Epithelial cell of esophagus (primary cell): ENCODE measurements at regions not wholly inside any gene's neighbourhood (a gene's known extent, or its start where the extent isn't known, plus 50 kb on each side); places are given as distances from the start of the nearest gene placed in this dataset.

Experiments used
- DNase-seq: peaks from one replicate; pipeline ENCODE4 v3.0.0; 2010; ENCODE audit warnings: low read depth
- H3K4me3 ChIP-seq: 2 replicates; pipeline ENCODE4 v1.5.1; 2011; ENCODE audit warnings: mild to moderate bottlenecking, low read length, control low read depth
- CTCF ChIP-seq: IDR thresholded peaks from 2 replicates; pipeline ENCODE4 v1.5.1; 2011; ENCODE audit warnings: low read depth, mild to moderate bottlenecking, low read length, control low read depth, inconsistent platforms; ENCODE audit not compliant: insufficient read depth; ENCODE audit errors: missing control alignments

DNA sequence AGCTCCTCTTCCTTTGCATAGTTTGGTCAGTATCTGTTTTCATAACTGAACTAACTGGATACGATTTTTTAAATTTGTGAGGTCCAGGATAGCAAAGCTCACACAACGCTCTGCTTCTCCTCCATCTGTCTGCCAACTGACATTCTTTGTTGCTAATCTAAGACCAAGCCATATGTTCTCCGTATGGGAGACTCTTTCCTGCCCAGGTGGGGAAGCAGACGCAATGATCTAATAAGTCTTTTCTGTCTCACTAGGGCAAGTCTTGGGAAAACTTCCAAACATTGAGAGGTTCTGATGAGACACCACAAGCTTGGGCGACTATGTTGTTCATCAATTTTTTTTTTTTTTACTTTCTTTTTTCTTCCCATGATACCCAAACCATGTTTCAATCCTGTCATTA, 558.5 kb downstream of the EFNA5 start:
- TF ChIP-seq CTCF: no peak
- DNase-seq: no peak
- H3K4me3 ChIP-seq: no peak overlapping the region

- no peak overlapping the region for H3K4me3 ChIP-seq
- peak; percentile 11 for DNase-seq
- TF ChIP-seq CTCF: peak; percentile 25
Measured at GRCh38 chr5:107104040-107104995, 566.4 kb downstream of the EFNA5 start.

DNA sequence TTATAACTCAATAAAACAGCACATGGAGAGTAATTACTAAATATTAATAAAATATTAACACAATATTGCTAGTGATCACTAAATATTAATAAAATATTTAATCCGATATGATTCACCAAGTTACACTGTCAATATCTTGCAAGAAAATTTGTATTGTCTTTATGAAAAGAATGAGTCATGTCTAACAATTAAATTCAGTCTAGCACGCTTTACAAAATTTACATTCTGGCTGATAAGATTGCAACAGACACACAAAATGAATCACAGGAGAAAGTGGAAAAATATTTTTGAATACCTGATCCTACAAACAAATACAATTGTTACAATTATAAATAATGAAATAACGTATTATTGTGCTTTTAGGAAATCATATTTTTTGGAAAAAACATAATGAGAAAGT, 567.2 kb downstream of the EFNA5 start:
- DNase-seq: peak; percentile 42
- no peak for TF ChIP-seq CTCF
- no peak overlapping the region for H3K4me3 ChIP-seq

GRCh38 chr5:107100121-107100520, 570.6 kb downstream of the EFNA5 start:
- no peak for TF ChIP-seq CTCF
- no peak overlapping the region for H3K4me3 ChIP-seq
- DNase-seq: no peak

GRCh38 chr5:107099506-107099905, 571.2 kb downstream of the EFNA5 start:
- no peak overlapping the region for H3K4me3 ChIP-seq
- no peak for DNase-seq
- TF ChIP-seq CTCF: no peak

GRCh38 chr5:107092695-107093094, 578.0 kb downstream of the EFNA5 start:
- no peak for TF ChIP-seq CTCF
- no peak overlapping the region for H3K4me3 ChIP-seq
- DNase-seq: peak; percentile 57

DNA sequence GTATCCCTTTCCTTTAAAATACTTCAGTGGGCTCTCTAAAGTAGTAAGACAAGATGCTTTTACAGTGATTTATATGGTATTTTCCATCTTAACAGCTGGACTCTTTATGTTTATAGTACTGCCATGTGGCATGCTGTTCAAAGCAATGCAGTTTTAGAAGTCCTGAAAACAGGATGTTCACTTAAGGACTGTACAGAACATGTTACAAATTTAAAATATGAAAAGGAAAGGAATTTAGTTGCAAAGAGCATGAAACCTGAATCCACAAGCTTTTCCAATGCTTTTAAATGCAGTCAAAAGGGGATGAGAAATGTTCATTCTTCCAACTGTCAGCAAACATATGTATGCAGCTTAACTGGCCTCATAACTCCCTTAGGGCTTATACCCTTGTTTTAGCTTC, 580.2 kb downstream of the EFNA5 start:
- no peak for TF ChIP-seq CTCF
- no peak overlapping the region for H3K4me3 ChIP-seq
- DNase-seq: no peak
